ENCODE measurements at regions not wholly inside any gene's neighbourhood (a gene's known extent, or its start where the extent isn't known, plus 50 kb on each side); places are given as distances from the start of the nearest gene placed in this dataset.

- TF ChIP-seq EZH2 (IDR thresholded peaks at IDR 0.05; ENCODE audit: insufficient read depth, poor library complexity, severe bottlenecking) = no peak
- no peak for TF ChIP-seq EZH2phosphoT487 (IDR thresholded peaks at IDR 0.05; ENCODE audit: insufficient read depth, low read depth)
Measured at GRCh38 chr3:16067837-16068471, 106.5 kb upstream of the GALNT15 start.

Data from GM23248 (cell line).